LHCN-M2 (cell line): ENCODE measurements at regions not wholly inside any gene's neighbourhood (a gene's known extent, or its start where the extent isn't known, plus 50 kb on each side); places are given as distances from the start of the nearest gene placed in this dataset.
"Not testable (repeated sequence)": the region's sequence is repeated elsewhere in the genome, so short reads cannot be mapped to it uniquely, and the experiment has no call there.

Source experiments
- DNase-seq: peaks from one replicate; pipeline ENCODE4 v3.0.0-alpha.2; 2012; ENCODE audit warnings: low read depth

DNA sequence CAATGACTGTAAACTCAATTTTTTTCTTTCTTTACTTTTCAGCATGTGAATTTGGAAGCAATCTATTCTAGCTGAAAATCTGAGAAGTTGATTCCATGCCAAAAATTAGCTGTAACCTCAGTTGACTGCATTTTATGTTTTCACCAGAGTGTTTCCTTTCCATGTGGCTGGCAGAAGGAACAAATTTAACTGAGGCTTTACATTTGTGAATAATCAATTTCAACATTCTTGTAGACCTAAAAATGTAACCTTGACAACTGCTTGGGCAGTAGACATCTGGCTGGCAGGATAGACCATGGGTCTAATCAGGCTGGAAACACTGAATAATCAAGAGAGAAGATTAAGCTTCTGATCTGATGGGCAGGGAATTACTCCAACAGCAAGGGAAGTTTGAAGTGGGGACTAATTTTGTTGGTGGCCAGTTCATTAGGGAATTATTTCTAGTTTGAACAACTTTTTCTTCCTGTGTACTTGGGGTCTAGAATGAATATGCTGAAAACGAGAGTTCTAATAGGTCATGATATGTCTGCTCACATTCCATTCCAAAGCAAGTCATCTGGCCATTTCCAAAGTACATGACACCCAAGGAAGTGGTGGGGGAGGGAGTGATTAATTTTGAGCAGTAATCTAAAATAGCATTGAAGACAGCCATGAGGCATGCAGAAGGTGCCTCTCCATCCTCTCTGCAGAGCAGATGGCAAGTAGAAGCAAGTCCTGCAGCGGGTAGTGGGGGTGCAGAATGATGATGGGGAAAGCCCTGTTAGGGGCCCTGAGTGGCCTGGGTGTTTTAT, 68.2 kb downstream of the ATP23 start:
- DNase-seq: no peak

- DNase-seq: no peak
Observed at GRCh38 chr12:58011676-58012075, 70.3 kb downstream of the ATP23 start.

DNA sequence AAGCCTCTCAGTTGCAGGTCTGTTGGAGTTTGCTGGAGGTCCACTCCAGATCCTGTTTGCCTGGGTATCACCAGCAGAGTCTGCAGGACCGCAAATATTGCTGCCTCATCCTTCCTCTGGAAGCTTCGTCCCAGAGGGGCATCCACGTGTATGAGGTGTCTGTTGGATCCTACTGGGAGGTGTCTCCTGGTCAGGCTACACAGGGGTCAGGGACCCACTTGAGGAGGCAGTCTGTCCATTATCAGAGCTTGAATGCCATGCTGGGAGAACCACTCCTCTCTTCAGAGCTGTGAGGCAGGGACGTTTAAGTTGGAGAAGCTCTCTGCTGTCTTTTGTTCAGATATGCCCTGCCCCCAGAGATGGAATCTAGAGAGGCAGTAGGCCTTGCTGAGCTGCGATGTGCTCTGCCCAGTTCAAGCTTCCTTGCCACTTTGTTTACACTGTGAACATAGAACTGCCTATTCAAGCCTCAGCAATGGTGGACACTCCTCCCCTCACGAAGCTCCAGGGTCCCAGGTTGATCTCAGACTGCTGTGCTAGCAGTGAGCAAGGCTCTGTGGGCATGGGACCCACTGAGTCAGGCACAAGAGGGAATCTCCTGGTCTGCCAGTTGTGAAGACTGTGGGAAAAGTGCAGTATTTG, 81.1 kb downstream of the ATP23 start:
- not testable (repeated sequence) for DNase-seq

DNA sequence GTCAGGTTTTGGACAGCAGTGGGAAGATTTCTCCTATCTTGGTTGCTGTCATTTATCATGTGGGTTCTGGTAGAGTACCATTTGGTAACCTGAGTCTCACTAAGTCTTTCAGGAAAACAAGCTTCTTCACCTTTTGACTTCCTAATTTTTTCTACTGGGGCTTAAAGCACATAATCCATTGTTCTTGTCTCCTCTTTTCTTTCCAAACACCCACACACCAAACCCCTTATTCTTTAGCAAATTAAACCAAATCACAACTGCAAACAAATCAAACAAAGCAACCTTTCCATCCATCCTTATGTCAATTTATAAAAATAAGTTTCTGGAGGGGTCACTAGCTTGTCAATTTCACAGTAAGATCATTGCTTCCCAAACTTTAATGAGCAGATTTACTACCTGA, 84.1 kb downstream of the ATP23 start:
- DNase-seq: no peak

- DNase-seq: no peak
Observed at GRCh38 chr12:58026426-58026825, 85.1 kb downstream of the ATP23 start.

- no peak for DNase-seq
Observed at GRCh38 chr12:58026897-58027891, 85.8 kb downstream of the ATP23 start.

DNA sequence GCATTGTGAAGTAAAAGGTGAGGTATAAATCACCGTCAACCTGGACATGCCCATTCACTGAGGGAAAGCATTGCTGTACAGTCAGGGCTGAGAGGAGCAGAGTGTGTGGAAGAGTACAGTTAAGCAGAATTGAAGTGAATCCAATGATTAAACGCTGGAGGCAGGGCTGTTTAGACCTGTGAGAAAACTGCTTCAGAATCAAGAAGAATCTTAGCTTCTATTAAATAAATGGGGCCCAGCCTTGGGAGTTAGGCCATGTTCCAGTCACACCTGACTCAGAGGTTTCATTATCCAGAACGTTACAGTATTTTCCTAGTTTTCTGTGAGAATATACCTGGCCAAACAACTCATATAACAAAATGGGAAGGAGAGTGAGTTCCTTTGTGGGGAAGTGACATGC, 86.9 kb downstream of the ATP23 start:
- no peak for DNase-seq

DNA sequence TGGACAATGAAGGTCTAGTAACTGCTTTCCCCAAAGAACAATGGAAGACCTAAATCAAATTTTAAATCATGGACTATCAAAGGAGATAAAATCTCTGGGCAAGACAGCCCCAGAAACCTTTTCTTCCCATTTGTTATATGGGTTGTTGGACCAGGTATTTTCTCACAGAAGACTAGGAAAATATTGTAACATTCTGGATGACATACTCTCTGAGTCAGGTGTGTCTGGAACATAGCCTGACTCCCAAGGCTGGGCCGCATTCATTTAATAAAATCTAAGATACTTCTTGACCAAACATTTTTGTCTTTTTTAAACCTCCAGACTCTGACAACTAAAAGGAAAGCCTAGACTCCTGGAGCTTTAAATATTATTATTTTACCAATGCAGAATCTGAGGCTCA, 87.9 kb downstream of the ATP23 start:
- no peak for DNase-seq

DNA sequence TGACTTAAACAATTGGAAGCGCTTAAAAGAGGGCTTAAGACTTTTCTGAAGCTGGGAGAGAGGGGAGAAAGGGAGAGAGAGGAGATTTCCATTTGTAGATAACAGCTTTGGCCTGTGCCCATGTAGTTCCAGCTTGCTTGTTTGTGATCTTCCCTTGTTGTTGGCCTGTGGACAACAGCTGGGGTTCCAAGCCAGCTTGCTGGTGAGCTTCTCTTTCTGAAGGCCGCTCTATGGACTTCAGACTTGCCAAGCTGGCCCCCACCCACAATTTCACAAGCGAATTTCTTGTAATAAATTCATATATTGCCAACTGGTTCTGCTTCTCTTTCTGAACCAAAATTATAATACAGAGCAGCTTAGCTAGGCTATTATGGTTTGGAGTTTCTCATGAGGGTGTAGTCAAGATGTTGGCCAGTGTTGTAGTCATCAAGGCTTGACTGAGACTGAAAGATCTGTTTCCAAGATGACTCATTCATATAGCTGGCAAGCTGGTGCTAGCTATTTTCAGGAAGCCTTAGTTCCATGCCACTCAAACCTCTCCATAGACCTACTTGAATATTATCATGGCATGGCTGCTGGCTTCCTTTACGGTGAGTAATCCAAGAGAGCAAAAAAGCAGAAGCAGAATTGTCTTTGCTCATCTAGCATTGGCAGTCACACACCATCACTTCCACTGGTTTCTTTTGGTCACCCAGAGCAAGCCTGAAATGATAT, 89.4 kb downstream of the ATP23 start:
- DNase-seq: peak; percentile 26

DNA sequence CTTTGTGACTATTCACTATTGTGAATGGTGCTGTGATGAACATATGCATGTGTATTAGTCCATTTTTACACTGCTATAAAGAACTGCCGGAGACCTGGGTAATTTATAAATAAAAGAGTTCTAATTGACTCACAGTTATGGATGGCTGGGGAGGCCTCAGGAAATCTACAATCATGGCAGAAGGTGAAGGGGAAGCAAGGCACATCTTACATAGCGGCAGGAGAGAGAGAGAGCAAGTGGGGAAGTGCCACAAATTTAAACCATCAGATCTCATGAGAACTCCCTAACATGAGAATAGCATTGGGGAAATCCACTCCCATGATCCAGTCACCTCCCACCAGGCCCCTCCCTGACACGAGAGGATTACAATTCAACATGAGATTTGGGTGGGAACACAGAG, 90.8 kb downstream of the ATP23 start:
- no peak for DNase-seq

GRCh38 chr12:58033831-58034230, 92.5 kb downstream of the ATP23 start:
- DNase-seq: no peak

DNA sequence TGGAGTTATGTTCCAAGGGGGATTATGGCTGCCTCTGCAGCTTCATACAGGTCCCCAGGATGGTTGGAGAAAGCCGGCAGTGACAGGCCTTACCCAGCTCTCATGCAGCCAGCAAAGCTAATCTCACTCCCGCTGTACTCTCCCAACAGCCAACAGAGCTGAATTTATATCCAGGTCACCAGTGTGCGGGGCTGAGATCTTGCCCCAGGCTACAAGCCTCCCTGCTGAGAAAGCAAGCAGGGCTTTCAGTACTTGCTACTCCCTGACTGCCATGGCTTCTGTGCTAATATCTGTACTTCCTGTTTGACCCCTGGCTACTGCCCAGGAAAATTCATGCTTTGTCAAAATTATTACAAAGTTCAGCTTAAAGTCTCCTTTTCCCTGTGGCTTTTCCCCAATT, 92.9 kb downstream of the ATP23 start:
- no peak for DNase-seq

DNA sequence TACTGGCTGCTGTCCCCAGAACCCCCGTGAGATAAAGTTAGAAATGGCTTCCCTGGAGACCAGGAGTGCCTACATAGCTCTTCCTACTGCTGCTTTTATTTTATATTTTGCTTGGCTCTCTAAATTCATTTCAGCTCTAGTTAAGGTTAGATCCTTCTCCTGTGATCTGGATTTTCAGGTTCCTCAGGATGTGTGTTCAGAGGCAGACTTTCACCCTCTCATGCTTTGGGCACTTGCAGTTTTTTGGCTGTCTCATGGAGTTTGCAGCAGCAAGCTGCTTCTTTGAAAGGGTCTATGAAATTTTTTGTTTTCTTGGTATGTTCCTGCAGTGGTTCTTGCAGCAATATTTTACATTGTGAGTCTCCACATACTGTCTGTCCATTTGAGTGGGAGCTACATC, 93.3 kb downstream of the ATP23 start:
- no peak for DNase-seq

DNA sequence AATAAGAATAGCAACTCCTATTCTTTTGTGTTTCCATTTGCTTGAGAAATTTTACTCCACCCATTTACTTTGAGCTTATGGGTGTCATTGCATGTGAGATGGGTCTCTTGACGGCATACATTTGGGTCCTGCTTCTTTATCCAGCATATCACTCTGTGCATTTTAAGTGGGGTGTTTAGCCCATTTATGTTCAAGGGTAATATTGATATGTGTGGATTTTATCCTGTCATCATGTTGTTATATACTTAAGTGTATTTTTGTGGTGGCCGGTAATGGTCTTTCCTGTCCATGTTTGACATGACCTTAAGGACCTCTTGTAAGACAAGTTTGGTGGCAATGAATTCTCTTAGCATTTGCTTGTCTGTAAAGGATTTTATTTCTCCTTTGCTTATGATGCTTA, 100.1 kb downstream of the ATP23 start:
- no peak for DNase-seq

DNA sequence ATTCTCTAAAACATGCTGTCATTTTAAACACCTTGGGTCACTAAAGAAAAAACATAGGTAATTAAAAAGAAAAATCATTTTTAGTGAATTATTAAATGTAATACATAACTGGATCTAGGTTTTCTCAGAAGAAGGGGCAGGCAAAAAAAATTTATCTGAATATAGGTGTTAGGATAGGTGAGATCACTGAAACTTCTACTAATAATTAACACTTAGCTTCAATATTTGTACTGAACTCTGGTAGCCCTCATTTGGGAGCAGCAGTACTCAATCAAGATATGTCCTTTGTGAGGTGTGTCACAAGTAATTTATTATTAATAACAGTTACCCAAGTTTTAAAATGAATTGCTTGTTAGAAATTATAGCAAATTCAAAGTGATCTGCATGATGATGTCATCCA, 103.6 kb downstream of the ATP23 start:
- no peak for DNase-seq

GRCh38 chr12:58046271-58046670, 104.9 kb downstream of the ATP23 start:
- no peak for DNase-seq

DNA sequence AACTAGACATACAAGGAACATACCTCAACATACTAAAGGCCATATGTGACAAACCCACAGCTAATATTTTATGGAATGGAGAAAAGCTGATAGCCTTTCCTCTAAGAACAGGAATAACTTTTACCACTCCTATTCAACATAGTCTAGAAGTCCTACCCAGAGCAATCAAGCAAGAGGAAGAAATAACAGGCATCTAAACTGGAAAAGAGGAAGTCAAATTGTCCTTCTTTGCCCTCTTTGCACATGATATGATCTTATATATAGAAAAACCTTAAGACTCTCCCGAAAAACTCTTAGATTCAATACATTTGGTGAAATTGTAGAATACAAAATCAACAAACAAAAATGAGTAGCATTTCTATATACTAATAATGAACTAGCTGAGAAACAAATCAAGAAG, 110.0 kb downstream of the ATP23 start:
- no peak for DNase-seq

DNA sequence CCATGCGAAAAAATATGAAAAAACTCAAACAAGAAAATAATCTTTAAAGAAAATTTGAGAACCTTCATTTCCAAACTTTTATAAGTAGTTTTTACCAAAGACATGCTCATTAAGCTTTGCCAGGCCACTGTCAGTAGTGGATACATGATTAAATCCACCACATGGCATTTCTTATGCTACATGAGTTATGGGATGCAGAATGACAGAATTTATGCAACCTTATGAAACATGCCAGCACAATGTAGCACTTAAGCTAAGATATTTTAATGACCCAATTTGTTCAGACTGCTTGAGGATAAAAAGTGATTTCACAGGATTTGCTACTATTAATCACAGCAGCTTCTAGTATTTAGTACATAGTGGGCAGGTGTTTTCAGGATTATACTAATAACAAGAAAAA, 123.3 kb downstream of the ATP23 start:
- no peak for DNase-seq

GRCh38 chr12:58066296-58066695, 124.9 kb downstream of the ATP23 start:
- DNase-seq: no peak

DNA sequence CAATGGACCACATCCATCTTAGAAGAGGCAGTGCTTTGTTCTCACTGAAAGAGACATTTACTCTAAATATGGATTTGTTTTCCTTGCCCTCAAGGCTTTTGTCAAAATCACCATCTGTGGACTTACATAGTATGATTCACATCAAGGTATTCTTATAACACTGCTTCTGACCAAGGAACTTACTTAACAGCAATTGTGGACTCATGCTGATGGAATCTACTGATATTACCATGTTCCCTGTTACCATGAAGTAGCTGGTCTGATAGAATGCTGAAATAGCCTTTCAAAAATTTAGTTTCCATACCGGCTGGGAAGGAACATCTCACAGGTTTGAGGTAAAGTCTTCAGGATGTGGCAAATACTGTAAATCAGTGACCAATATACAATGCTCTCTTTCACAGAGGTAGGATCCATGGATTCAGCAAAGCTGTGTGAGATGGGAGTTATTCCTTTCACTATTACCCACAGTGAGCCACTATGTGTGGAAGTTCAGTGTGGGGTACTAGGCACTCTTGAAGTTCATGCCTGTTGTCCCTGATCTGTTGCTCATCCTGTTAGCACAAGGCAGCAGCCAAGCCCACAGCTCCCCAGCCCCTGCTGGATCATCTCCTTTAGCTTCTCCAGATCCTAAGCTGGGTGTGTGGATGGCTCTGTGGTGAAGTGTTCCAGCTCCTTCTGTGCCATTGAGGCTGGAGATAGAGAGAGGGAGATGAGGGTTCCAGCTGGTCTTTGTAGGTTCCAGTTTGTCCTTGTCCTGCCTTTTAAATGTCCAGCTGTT, 126.4 kb downstream of the ATP23 start:
- peak; percentile 31 for DNase-seq

DNA sequence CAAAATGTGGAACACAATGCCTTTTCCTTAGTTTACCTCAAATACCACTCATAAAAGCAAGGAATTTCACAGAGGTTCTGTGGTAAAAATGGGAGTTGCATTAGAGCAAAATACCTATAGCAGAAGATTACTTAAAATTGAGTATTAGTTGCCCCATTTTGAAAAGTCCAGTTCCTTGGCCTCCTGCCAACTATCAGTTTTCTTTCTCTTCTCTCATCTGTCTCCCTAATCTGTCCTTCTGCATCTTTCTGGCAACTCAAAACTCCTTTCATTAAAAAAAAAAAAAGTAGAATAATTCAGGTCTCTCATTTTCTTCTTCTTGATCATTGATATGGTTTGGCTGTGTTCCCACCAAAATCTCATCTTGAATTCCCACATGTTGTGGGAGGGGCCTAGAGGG, 127.3 kb downstream of the ATP23 start:
- no peak for DNase-seq
